HEK293 (cell line): ENCODE measurements at regions not wholly inside any gene's neighbourhood (a gene's known extent, or its start where the extent isn't known, plus 50 kb on each side); places are given as distances from the start of the nearest gene placed in this dataset.

Experiments used
- KLF16 ChIP-seq: fragments of 450-650 bp; formaldehyde crosslinking; IDR thresholded peaks from 2 replicates; pipeline ENCODE4 v1.5.1; 2017; ENCODE audit warnings: missing biosample characterization, missing genetic modification characterization
- ZNF302 ChIP-seq: fragments of 450-650 bp; formaldehyde crosslinking; IDR thresholded peaks from 2 replicates; pipeline ENCODE4 v1.5.1; 2016; ENCODE audit warnings: missing biosample characterization, missing genetic modification characterization, low read depth

GRCh38 chr17:79155701-79156100, 81.1 kb downstream of the ENGASE start:
- TF ChIP-seq ZNF302 (tag by site-specific recombination) (no peak), KLF16 (tag by site-specific recombination) (no peak)
